ENCODE measurements at regions not wholly inside any gene's neighbourhood (a gene's known extent, or its start where the extent isn't known, plus 50 kb on each side); places are given as distances from the start of the nearest gene placed in this dataset.

GRCh38 chr13:50610238-50610637 is 233.3 kb downstream of the DLEU7 start:
- Histone ChIP-seq H3K27ac (no peak overlapping the region), H3K4me1 (no peaks in the 10 kb centered on the region), H3K36me3 (no peaks in the 10 kb centered on the region), H3K27me3 (no peaks in the 10 kb centered on the region), H3K9me3 (no peaks in the 10 kb centered on the region), H3K4me3 (no peak overlapping the region)
- intact Hi-C loops (cut with DNase I; ENCODE audit: low total_unique reads), result no loop called here
- DNase-seq, result no peak
- no peak for TF ChIP-seq POLR2AphosphoS5 (IDR thresholded peaks at IDR 0.05)
- no peak for TF ChIP-seq EP300 (IDR thresholded peaks at IDR 0.05)
- TF ChIP-seq POLR2A (IDR thresholded peaks at IDR 0.05), result no peak
- TF ChIP-seq, protein P1, sequence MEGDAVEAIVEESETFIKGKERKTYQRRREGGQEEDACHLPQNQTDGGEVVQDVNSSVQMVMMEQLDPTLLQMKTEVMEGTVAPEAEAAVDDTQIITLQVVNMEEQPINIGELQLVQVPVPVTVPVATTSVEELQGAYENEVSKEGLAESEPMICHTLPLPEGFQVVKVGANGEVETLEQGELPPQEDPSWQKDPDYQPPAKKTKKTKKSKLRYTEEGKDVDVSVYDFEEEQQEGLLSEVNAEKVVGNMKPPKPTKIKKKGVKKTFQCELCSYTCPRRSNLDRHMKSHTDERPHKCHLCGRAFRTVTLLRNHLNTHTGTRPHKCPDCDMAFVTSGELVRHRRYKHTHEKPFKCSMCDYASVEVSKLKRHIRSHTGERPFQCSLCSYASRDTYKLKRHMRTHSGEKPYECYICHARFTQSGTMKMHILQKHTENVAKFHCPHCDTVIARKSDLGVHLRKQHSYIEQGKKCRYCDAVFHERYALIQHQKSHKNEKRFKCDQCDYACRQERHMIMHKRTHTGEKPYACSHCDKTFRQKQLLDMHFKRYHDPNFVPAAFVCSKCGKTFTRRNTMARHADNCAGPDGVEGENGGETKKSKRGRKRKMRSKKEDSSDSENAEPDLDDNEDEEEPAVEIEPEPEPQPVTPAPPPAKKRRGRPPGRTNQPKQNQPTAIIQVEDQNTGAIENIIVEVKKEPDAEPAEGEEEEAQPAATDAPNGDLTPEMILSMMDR (IDR thresholded peaks at IDR 0.05), result no peak
- 68 to 89% (median 79%) methylated on average over 2 of the region's 2 CpGs for WGBS, 5 donors

DNA sequence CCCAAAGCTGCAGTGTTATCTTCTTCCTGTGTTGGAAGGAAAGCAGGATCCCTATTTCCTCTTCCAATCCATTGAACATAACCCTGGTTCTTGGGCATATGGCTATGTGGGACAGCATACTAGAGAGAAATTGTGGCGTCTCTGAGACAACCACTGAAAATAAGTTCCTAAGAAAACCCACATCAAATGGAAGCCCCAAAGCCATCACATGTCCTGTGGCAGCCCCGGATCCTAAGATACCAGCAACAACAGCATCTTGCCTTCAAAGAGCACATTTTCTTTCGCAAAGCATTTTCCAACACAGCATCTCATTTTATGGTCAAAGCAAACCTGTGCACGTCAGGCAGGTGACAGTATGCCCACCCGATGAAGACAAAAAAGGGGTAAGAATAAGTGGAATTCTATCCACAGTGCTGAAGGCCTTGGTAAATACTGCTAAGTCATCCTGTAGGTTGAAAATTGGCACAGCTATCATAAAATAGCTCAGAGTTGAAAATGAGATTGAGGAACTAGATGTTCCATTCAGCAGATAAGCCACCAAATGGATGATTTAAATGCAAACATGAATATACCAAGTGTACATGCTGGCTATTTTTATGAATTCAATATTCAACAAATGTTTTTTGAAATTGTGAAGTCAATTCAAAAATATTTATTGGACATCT is 232.2 kb downstream of the DLEU7 start:
- H3K4me3 ChIP-seq, result no peak overlapping the region
- intact Hi-C loops (cut with DNase I; ENCODE audit: low total_unique reads), result no loop called here
- no peaks in the 10 kb centered on the region for H3K4me1 ChIP-seq
- no peaks in the 10 kb centered on the region for H3K36me3 ChIP-seq
- H3K27ac ChIP-seq, result no peak overlapping the region
- H3K9me3 ChIP-seq, result no peaks in the 10 kb centered on the region
- 65 to 92% (median 82%) methylated on average over 5 of the region's 5 CpGs for WGBS, 5 donors
- peak in 1 of 2 donors; percentile 34 for DNase-seq
- TF ChIP-seq POLR2AphosphoS5 (IDR thresholded peaks at IDR 0.05) (no peak), EP300 (IDR thresholded peaks at IDR 0.05) (no peak), POLR2A (IDR thresholded peaks at IDR 0.05) (no peak)
- TF ChIP-seq, protein P1 (IDR thresholded peaks at IDR 0.05), result no peak
- no peaks in the 10 kb centered on the region for H3K27me3 ChIP-seq

DNA sequence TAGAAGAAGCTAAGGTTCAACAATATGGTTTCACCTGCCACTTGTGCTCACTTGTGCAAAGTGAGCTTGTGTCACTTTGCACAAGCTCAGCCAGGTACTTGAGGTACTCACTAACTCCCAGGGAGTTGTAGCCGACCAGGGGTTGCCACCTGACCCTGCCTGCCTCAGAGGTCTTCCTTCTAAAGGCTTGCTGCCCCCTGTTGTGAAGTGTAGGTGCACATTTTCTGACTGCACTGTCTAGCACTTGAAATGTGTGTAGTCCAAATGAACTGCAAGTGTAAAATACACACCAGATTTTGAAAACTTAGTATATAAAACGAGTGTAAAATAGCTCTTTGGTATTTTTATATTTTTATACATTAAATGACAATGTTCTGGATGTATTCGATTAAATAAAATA is 230.8 kb downstream of the DLEU7 start:
- no peaks in the 10 kb centered on the region for H3K36me3 ChIP-seq
- TF ChIP-seq POLR2AphosphoS5 (IDR thresholded peaks at IDR 0.05), result no peak
- no peak for TF ChIP-seq POLR2A (IDR thresholded peaks at IDR 0.05)
- TF ChIP-seq, protein P1 (IDR thresholded peaks at IDR 0.05), result no peak
- no peak for TF ChIP-seq EP300 (IDR thresholded peaks at IDR 0.05)
- WGBS, 5 donors, result 57 to 67% (median 64%) methylated on average over 3 of the region's 3 CpGs
- H3K27ac ChIP-seq, result no peak overlapping the region
- no peaks in the 10 kb centered on the region for H3K9me3 ChIP-seq
- H3K4me1 ChIP-seq, result no peaks in the 10 kb centered on the region
- H3K27me3 ChIP-seq, result no peaks in the 10 kb centered on the region
- no peak for DNase-seq
- no peak overlapping the region for H3K4me3 ChIP-seq
- intact Hi-C loops (cut with DNase I; ENCODE audit: low total_unique reads), result no loop called here

DNA sequence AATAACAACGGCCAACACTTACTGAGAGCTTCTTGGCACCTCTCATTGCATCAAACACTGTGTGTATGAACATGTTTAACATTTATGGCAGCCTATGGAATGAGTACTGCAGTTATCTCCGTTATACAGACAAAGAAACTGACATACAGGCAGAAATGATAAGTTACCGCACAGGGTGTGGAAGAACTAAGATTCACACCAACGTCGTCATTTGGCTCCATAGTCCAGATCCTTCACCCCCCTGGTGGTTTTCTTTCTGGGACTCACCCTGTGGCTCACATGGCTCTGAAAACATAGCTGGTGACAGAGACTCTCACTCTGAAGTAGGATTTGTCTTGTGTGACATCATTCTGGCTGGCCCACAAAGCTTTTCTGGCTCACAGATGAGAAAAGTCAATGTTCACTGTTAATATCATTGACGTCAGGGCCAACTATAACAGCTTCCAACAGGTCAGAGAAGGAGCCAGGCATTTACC is 230.1 kb downstream of the DLEU7 start:
- Histone ChIP-seq H3K27ac (no peak overlapping the region), H3K36me3 (no peaks in the 10 kb centered on the region), H3K4me3 (no peak overlapping the region), H3K9me3 (no peaks in the 10 kb centered on the region), H3K27me3 (no peaks in the 10 kb centered on the region), H3K4me1 (no peaks in the 10 kb centered on the region)
- peak in 1 of 2 donors; percentile 43 for DNase-seq
- 67 to 83% (median 78%) methylated on average over 6 of the region's 6 CpGs for WGBS, 5 donors
- TF ChIP-seq, protein P1 (IDR thresholded peaks at IDR 0.05), result no peak
- TF ChIP-seq POLR2A (IDR thresholded peaks at IDR 0.05) (no peak), POLR2AphosphoS5 (IDR thresholded peaks at IDR 0.05) (no peak), EP300 (IDR thresholded peaks at IDR 0.05) (no peak)
- intact Hi-C loops (cut with DNase I; ENCODE audit: low total_unique reads), result no loop called here
